ENCODE measurements at regions not wholly inside any gene's neighbourhood (a gene's known extent, or its start where the extent isn't known, plus 50 kb on each side); places are given as distances from the start of the nearest gene placed in this dataset.

DNA sequence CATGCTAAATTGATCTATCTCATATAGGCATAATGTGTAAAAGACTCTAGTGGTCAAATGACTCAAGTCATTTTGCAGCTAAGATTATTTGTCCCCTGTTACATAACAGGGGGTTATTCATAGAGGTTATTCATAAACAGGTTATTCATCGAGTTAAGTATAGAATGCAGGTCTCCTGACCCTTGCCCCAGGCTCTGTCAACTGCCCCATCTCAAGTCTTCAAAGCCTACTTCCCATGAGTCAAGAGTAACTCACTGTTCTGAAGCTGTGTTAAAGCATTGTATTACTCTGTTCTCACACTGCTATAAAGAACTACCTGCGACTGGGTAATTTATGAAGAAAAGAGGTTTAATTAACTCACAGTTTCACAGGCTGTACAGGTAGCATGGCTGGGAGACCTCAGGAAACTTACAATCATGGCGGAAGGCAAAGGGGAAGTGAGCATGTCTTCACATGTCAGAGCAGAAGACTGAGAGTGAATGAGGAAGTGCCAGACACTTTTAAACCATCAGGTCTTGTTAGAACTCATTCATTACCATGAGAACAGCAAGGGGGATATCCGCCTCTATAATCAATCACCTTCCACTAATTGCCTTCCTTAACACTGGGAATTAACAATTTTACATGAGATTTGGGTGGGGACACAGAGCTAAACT is 226.2 kb upstream of the BLID start:
- H3K9ac ChIP-seq (ENCODE audit: low read depth, low read length): no peak overlapping the region
- no peak overlapping the region for H3K4me2 ChIP-seq (ENCODE audit: insufficient read depth, low read length)
- peaks cover 10% of the 10 kb centered on the region for H3K27me3 ChIP-seq (ENCODE audit: insufficient read depth, low read length, poor library complexity)
- no peak overlapping the region for H3K4me3 ChIP-seq (ENCODE audit: low read depth in 1 of 2, low read length in 2 of 2)
- H3K36me3 ChIP-seq (ENCODE audit: insufficient read depth, low read length): no peaks in the 10 kb centered on the region
- no peaks in the 10 kb centered on the region for H3K4me1 ChIP-seq (ENCODE audit: insufficient read depth, low read length)
- no peaks in the 10 kb centered on the region for H3K9me3 ChIP-seq (ENCODE audit: insufficient read depth, low read length, severe bottlenecking)
- ATAC-seq (ENCODE audit: insufficient read depth, low read depth): no peak
- no peak for DNase-seq
- TF ChIP-seq, protein P1, sequence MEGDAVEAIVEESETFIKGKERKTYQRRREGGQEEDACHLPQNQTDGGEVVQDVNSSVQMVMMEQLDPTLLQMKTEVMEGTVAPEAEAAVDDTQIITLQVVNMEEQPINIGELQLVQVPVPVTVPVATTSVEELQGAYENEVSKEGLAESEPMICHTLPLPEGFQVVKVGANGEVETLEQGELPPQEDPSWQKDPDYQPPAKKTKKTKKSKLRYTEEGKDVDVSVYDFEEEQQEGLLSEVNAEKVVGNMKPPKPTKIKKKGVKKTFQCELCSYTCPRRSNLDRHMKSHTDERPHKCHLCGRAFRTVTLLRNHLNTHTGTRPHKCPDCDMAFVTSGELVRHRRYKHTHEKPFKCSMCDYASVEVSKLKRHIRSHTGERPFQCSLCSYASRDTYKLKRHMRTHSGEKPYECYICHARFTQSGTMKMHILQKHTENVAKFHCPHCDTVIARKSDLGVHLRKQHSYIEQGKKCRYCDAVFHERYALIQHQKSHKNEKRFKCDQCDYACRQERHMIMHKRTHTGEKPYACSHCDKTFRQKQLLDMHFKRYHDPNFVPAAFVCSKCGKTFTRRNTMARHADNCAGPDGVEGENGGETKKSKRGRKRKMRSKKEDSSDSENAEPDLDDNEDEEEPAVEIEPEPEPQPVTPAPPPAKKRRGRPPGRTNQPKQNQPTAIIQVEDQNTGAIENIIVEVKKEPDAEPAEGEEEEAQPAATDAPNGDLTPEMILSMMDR (IDR thresholded peaks at IDR 0.05; ENCODE audit: borderline replicate concordance, extremely low read depth, low read length, poor library complexity, severe bottlenecking): no peak
- TF ChIP-seq EZH2 (IDR thresholded peaks at IDR 0.05; ENCODE audit: borderline replicate concordance, low read depth, low read length, severe bottlenecking): no peak
- no peaks in the 10 kb centered on the region for H4K20me1 ChIP-seq (ENCODE audit: insufficient read depth, low read length)
- no peak overlapping the region for H2AFZ ChIP-seq (ENCODE audit: low read depth, low read length)
- H3K27ac ChIP-seq (ENCODE audit: low read length): no peak overlapping the region
- H3K79me2 ChIP-seq (ENCODE audit: insufficient read depth, low read length): no peaks in the 10 kb centered on the region

DNA sequence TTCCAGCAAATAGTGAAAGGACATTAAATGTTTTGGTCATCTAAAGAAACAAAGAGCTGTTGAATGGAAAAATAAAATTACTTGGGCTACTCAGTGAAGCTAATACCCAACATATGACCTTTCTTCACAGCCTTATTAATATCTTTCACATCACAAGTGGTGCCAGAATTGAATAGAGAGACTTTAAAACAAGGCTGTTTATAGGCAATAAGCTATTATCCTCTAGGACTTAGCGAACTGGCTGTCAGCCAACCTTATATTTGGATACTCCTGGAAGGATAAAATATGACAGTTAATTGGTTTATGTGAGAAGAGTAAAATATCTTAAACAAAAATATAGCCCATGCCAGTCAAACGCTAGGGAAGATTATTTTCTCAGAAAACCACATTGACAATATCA is 225.5 kb upstream of the BLID start:
- H3K9me3 ChIP-seq (ENCODE audit: insufficient read depth, low read length, severe bottlenecking): no peaks in the 10 kb centered on the region
- H3K36me3 ChIP-seq (ENCODE audit: insufficient read depth, low read length): no peaks in the 10 kb centered on the region
- peaks cover 15% of the 10 kb centered on the region for H3K27me3 ChIP-seq (ENCODE audit: insufficient read depth, low read length, poor library complexity)
- H3K9ac ChIP-seq (ENCODE audit: low read depth, low read length): no peak overlapping the region
- H3K4me2 ChIP-seq (ENCODE audit: insufficient read depth, low read length): no peak overlapping the region
- H3K4me3 ChIP-seq (ENCODE audit: low read depth in 1 of 2, low read length in 2 of 2): no peak overlapping the region
- H3K79me2 ChIP-seq (ENCODE audit: insufficient read depth, low read length): no peaks in the 10 kb centered on the region
- H2AFZ ChIP-seq (ENCODE audit: low read depth, low read length): no peak overlapping the region
- H3K4me1 ChIP-seq (ENCODE audit: insufficient read depth, low read length): no peaks in the 10 kb centered on the region
- ATAC-seq (ENCODE audit: insufficient read depth, low read depth): no peak
- TF ChIP-seq EZH2 (IDR thresholded peaks at IDR 0.05; ENCODE audit: borderline replicate concordance, low read depth, low read length, severe bottlenecking): no peak
- TF ChIP-seq, protein P1 (IDR thresholded peaks at IDR 0.05; ENCODE audit: borderline replicate concordance, extremely low read depth, low read length, poor library complexity, severe bottlenecking): no peak
- no peak overlapping the region for H3K27ac ChIP-seq (ENCODE audit: low read length)
- no peak for DNase-seq
- no peaks in the 10 kb centered on the region for H4K20me1 ChIP-seq (ENCODE audit: insufficient read depth, low read length)

DNA sequence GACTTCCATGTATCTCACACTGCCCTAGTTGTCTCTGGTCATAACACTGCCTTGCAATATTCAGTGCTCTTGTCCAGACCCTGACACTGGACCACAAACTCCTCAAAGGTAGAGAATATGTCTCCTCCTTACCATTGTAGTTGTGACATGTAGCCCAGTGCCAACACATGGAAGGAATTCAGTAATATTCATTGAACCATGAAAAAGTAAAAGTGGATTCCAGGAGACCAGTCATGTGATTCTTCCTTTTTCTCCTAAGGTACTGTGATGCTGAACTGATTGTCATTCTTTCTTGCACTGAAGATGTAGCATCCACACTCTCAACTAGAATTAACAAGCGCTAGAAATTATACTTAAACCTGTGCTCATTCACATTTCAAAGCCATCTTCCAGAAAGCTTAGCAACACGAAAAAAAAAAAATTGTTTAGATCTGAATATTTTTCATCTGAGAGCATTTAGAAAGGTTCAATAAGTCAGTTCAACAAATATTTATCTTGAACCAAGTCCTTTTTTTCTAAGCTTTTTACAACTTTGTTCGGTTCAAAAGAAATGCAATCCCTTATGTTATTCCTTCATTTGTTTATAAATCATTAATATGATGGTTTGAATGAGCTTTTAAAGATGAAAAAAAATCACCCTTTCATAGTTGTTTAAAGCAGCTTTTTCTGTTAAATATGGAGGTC is 224.7 kb upstream of the BLID start:
- Histone ChIP-seq H2AFZ (ENCODE audit: low read depth, low read length) (no peak overlapping the region), H3K27ac (ENCODE audit: low read length) (no peak overlapping the region), H4K20me1 (ENCODE audit: insufficient read depth, low read length) (no peaks in the 10 kb centered on the region), H3K27me3 (ENCODE audit: insufficient read depth, low read length, poor library complexity) (peaks cover 15% of the 10 kb centered on the region), H3K9me3 (ENCODE audit: insufficient read depth, low read length, severe bottlenecking) (no peaks in the 10 kb centered on the region), H3K4me1 (ENCODE audit: insufficient read depth, low read length) (no peaks in the 10 kb centered on the region), H3K4me2 (ENCODE audit: insufficient read depth, low read length) (no peak overlapping the region), H3K9ac (ENCODE audit: low read depth, low read length) (no peak overlapping the region), H3K4me3 (ENCODE audit: low read depth in 1 of 2, low read length in 2 of 2) (no peak overlapping the region), H3K79me2 (ENCODE audit: insufficient read depth, low read length) (no peaks in the 10 kb centered on the region), H3K36me3 (ENCODE audit: insufficient read depth, low read length) (no peaks in the 10 kb centered on the region)
- DNase-seq (no peak), ATAC-seq (ENCODE audit: insufficient read depth, low read depth) (no peak)
- TF ChIP-seq EZH2 (IDR thresholded peaks at IDR 0.05; ENCODE audit: borderline replicate concordance, low read depth, low read length, severe bottlenecking): no peak
- TF ChIP-seq, protein P1 (IDR thresholded peaks at IDR 0.05; ENCODE audit: borderline replicate concordance, extremely low read depth, low read length, poor library complexity, severe bottlenecking): no peak
